ENCODE measurements at regions not wholly inside any gene's neighbourhood (a gene's known extent, or its start where the extent isn't known, plus 50 kb on each side); places are given as distances from the start of the nearest gene placed in this dataset.

DNA sequence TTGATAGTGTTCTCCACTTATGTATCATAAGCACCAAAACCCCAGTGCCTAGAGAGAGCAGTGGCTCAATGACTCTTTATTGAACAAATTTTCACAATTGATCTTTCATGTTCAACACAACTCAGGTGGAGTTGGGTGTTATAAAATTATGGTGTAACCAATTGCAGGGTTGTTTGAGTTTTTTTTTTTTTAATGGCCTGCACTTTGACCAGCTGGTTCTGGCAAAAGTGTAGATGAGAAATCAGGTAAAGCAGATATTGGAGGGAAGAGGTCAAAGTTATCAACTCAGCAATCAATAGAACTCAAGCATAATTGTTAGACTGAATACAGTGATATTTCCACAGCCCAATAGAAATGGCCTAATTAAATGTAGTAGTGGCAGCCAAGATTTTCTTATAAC lies 1386.3 kb downstream of the SUCLG1 start:
- Histone ChIP-seq H3K4me2 (ENCODE audit: low read length) (no peak overlapping the region), H3K36me3 (ENCODE audit: control insufficient read depth, insufficient read depth, low read length) (no peaks in the 10 kb centered on the region), H4K5ac (ENCODE audit: low read length) (no peak overlapping the region), H2BK120ac (ENCODE audit: low read depth, low read length) (no peak overlapping the region), H3K27ac (ENCODE audit: low read depth, low read length) (no peak overlapping the region), H3K56ac (ENCODE audit: low read length) (no peak overlapping the region), H2BK15ac (replicated peaks; ENCODE audit: low read depth) (no peak overlapping the region), H3K4me1 (ENCODE audit: control insufficient read depth, low read depth, low read length) (no peaks in the 10 kb centered on the region), H3K9ac (ENCODE audit: low read length) (no peak overlapping the region), H3K23ac (ENCODE audit: low read length) (no peak overlapping the region), H3K4ac (ENCODE audit: low read depth, low read length) (no peak overlapping the region), H2BK5ac (ENCODE audit: low read length) (no peak overlapping the region), H3K18ac (ENCODE audit: low read length) (no peak overlapping the region), H4K8ac (ENCODE audit: low read depth, low read length) (no peak overlapping the region), H3K79me2 (ENCODE audit: control insufficient read depth, insufficient read depth, low read length) (no peaks in the 10 kb centered on the region), H3K4me3 (ENCODE audit: low read length) (no peak overlapping the region), H2AK5ac (ENCODE audit: low read length) (no peak overlapping the region), H3K27me3 (ENCODE audit: insufficient read depth, low read length, poor library complexity) (no peaks in the 10 kb centered on the region), H3K79me1 (ENCODE audit: low read length) (no peaks in the 10 kb centered on the region)
- DNase-seq = no peak

DNA sequence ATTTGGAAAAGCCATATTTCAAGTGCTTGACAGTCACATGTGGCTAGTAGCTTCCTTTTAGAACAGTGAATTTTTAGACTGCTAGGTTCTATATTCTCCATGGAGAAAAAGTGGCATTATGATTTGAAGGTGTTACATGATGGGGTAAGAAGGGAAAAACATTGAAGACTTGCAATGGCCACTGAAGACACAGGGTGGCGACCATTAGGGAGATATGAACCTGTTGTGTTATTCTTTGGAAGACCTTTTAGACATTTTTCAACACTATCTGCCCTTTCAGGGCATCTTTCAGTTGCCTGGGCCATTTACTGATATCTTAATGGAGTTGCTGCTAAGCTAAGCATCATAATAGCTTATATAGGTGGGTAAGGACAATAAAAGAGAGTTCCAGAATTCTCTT lies 1387.2 kb downstream of the SUCLG1 start:
- H2BK5ac ChIP-seq (ENCODE audit: low read length) = no peak overlapping the region
- peak; percentile 33 for DNase-seq
- H3K18ac ChIP-seq (ENCODE audit: low read length) = no peak overlapping the region
- H3K4me2 ChIP-seq (ENCODE audit: low read length) = no peak overlapping the region
- no peak overlapping the region for H2BK15ac ChIP-seq (replicated peaks; ENCODE audit: low read depth)
- no CpG with 5 or more reads among the region's 1 CpG for WGBS (ENCODE audit: extremely low coverage, insufficient coverage, low lambda C conversion rate)
- H3K27ac ChIP-seq (ENCODE audit: low read depth, low read length) = no peak overlapping the region
- no peak overlapping the region for H3K4ac ChIP-seq (ENCODE audit: low read depth, low read length)
- no peaks in the 10 kb centered on the region for H3K79me1 ChIP-seq (ENCODE audit: low read length)
- H3K4me3 ChIP-seq (ENCODE audit: low read length) = no peak overlapping the region
- no peak overlapping the region for H2AK5ac ChIP-seq (ENCODE audit: low read length)
- H3K79me2 ChIP-seq (ENCODE audit: control insufficient read depth, insufficient read depth, low read length) = no peaks in the 10 kb centered on the region
- H2BK120ac ChIP-seq (ENCODE audit: low read depth, low read length) = no peak overlapping the region
- no peak overlapping the region for H4K5ac ChIP-seq (ENCODE audit: low read length)
- no peaks in the 10 kb centered on the region for H3K36me3 ChIP-seq (ENCODE audit: control insufficient read depth, insufficient read depth, low read length)
- H3K27me3 ChIP-seq (ENCODE audit: insufficient read depth, low read length, poor library complexity) = no peaks in the 10 kb centered on the region
- no peak overlapping the region for H3K9ac ChIP-seq (ENCODE audit: low read length)
- no peaks in the 10 kb centered on the region for H3K4me1 ChIP-seq (ENCODE audit: control insufficient read depth, low read depth, low read length)
- H3K56ac ChIP-seq (ENCODE audit: low read length) = no peak overlapping the region
- no peak overlapping the region for H3K23ac ChIP-seq (ENCODE audit: low read length)
- no peak overlapping the region for H4K8ac ChIP-seq (ENCODE audit: low read depth, low read length)

DNA sequence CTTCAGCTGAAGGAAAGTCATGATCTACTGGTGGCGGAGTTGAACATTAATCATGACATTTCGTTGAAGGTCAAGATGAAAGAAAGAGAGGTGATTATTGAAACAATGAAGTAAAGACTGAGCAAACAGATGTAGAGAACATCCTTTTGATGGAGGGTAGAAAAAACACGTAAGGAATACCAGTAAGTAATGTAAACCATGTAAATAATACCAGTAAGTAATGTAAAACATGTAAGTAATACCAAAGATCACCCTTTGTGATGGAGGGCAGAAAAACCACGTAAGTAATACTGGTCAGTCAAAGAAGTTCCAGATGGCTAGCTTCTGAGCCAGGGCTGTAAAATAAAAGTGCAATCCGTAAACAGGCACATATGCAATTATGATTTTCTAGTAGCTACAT lies 1387.7 kb downstream of the SUCLG1 start:
- Histone ChIP-seq H4K5ac (ENCODE audit: low read length) (no peak overlapping the region), H2BK5ac (ENCODE audit: low read length) (no peak overlapping the region), H3K23ac (ENCODE audit: low read length) (no peak overlapping the region), H3K36me3 (ENCODE audit: control insufficient read depth, insufficient read depth, low read length) (no peaks in the 10 kb centered on the region), H3K9ac (ENCODE audit: low read length) (no peak overlapping the region), H3K79me1 (ENCODE audit: low read length) (no peaks in the 10 kb centered on the region), H3K4me1 (ENCODE audit: control insufficient read depth, low read depth, low read length) (no peaks in the 10 kb centered on the region), H3K18ac (ENCODE audit: low read length) (no peak overlapping the region), H3K56ac (ENCODE audit: low read length) (no peak overlapping the region), H2AK5ac (ENCODE audit: low read length) (no peak overlapping the region), H3K4ac (ENCODE audit: low read depth, low read length) (no peak overlapping the region), H2BK15ac (replicated peaks; ENCODE audit: low read depth) (no peak overlapping the region), H2BK120ac (ENCODE audit: low read depth, low read length) (no peak overlapping the region), H3K4me3 (ENCODE audit: low read length) (no peak overlapping the region), H3K27ac (ENCODE audit: low read depth, low read length) (no peak overlapping the region), H3K4me2 (ENCODE audit: low read length) (no peak overlapping the region), H3K79me2 (ENCODE audit: control insufficient read depth, insufficient read depth, low read length) (no peaks in the 10 kb centered on the region), H3K27me3 (ENCODE audit: insufficient read depth, low read length, poor library complexity) (no peaks in the 10 kb centered on the region), H4K8ac (ENCODE audit: low read depth, low read length) (no peak overlapping the region)
- DNase-seq = no peak
- WGBS (ENCODE audit: extremely low coverage, insufficient coverage, low lambda C conversion rate) = no CpG with 5 or more reads among the region's 5 CpGs

DNA sequence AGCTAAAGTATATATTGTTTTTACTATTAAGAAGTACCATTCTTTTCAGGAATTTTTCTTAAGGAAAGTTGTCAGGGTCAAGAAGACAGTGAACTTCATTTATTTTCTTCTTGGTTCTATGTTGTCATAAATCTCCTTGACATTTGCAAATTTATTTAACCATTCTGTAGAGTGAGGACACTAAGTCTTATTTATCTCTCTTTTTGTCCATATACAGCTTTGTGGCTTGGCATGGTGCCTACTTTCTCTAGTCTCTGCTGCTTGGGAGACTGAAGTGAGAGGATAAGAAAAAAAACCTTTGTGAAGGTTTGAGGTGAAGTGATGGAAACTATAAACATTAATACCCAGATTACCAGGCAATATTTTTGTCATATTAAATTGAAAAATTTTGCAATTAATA lies 1389.4 kb downstream of the SUCLG1 start:
- no peaks in the 10 kb centered on the region for H3K79me2 ChIP-seq (ENCODE audit: control insufficient read depth, insufficient read depth, low read length)
- H3K36me3 ChIP-seq (ENCODE audit: control insufficient read depth, insufficient read depth, low read length) = no peaks in the 10 kb centered on the region
- no peak overlapping the region for H3K4ac ChIP-seq (ENCODE audit: low read depth, low read length)
- no peak overlapping the region for H3K23ac ChIP-seq (ENCODE audit: low read length)
- no peaks in the 10 kb centered on the region for H3K27me3 ChIP-seq (ENCODE audit: insufficient read depth, low read length, poor library complexity)
- H3K27ac ChIP-seq (ENCODE audit: low read depth, low read length) = no peak overlapping the region
- H4K8ac ChIP-seq (ENCODE audit: low read depth, low read length) = no peak overlapping the region
- H3K56ac ChIP-seq (ENCODE audit: low read length) = no peak overlapping the region
- no peak overlapping the region for H4K5ac ChIP-seq (ENCODE audit: low read length)
- no peak overlapping the region for H2BK120ac ChIP-seq (ENCODE audit: low read depth, low read length)
- H2BK5ac ChIP-seq (ENCODE audit: low read length) = no peak overlapping the region
- no peak overlapping the region for H3K9ac ChIP-seq (ENCODE audit: low read length)
- H3K4me2 ChIP-seq (ENCODE audit: low read length) = no peak overlapping the region
- no peak overlapping the region for H3K18ac ChIP-seq (ENCODE audit: low read length)
- no peak overlapping the region for H3K4me3 ChIP-seq (ENCODE audit: low read length)
- no peaks in the 10 kb centered on the region for H3K4me1 ChIP-seq (ENCODE audit: control insufficient read depth, low read depth, low read length)
- H2BK15ac ChIP-seq (replicated peaks; ENCODE audit: low read depth) = no peak overlapping the region
- DNase-seq = no peak
- no peak overlapping the region for H2AK5ac ChIP-seq (ENCODE audit: low read length)
- H3K79me1 ChIP-seq (ENCODE audit: low read length) = no peaks in the 10 kb centered on the region

DNA sequence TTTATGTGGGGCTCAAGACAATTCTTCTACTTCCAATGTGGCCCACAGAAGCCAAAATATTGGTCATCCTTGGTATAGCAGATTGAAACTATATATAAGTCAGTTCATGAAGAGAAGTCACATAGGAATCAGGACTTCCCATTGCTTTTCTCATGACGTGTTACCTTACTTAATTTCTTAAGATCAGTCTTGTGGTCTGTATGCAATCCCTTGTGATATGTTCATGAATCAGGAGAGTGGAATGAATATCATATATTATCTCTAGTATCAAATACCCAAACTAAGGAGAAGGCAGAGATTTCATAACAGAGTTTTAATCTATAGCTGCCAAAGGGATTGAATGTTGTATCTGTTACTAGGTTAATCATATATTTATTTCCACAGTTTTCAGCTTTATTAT lies 1390.4 kb downstream of the SUCLG1 start:
- Histone ChIP-seq H3K27me3 (ENCODE audit: insufficient read depth, low read length, poor library complexity) (no peaks in the 10 kb centered on the region), H3K18ac (ENCODE audit: low read length) (no peak overlapping the region), H3K79me1 (ENCODE audit: low read length) (no peaks in the 10 kb centered on the region), H3K23ac (ENCODE audit: low read length) (no peak overlapping the region), H3K4me2 (ENCODE audit: low read length) (no peak overlapping the region), H2BK5ac (ENCODE audit: low read length) (no peak overlapping the region), H3K56ac (ENCODE audit: low read length) (no peak overlapping the region), H4K5ac (ENCODE audit: low read length) (no peak overlapping the region), H3K4me3 (ENCODE audit: low read length) (no peak overlapping the region), H2BK120ac (ENCODE audit: low read depth, low read length) (no peak overlapping the region), H2AK5ac (ENCODE audit: low read length) (no peak overlapping the region), H3K27ac (ENCODE audit: low read depth, low read length) (no peak overlapping the region), H3K36me3 (ENCODE audit: control insufficient read depth, insufficient read depth, low read length) (no peaks in the 10 kb centered on the region), H3K4me1 (ENCODE audit: control insufficient read depth, low read depth, low read length) (no peaks in the 10 kb centered on the region), H3K9ac (ENCODE audit: low read length) (no peak overlapping the region), H2BK15ac (replicated peaks; ENCODE audit: low read depth) (no peak overlapping the region), H4K8ac (ENCODE audit: low read depth, low read length) (no peak overlapping the region), H3K79me2 (ENCODE audit: control insufficient read depth, insufficient read depth, low read length) (no peaks in the 10 kb centered on the region), H3K4ac (ENCODE audit: low read depth, low read length) (no peak overlapping the region)
- WGBS (ENCODE audit: extremely low coverage, insufficient coverage, low lambda C conversion rate) = no CpG with 5 or more reads among the region's 1 CpG
- no peak for DNase-seq

DNA sequence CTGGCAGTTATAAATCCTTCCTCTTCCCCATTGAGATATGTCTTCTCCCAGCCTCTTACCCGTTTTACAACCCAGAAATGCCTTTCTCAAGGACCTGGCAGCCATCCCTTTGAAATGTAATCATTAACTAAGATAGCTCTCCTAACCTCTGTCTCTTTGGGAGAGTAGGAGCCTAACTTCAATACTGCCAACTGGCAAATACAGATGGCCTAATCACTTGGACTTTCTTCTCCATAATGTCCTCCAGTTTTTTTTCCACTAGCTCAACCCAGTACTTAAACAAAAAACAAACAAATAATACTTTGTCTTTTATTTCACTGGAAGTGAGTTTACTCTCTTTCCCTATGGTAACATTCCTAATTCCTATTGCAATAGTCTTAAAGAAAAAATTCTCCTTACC lies 1391.1 kb downstream of the SUCLG1 start:
- no CpG with 5 or more reads among the region's 1 CpG for WGBS (ENCODE audit: extremely low coverage, insufficient coverage, low lambda C conversion rate)
- no peak overlapping the region for H3K23ac ChIP-seq (ENCODE audit: low read length)
- no peaks in the 10 kb centered on the region for H3K27me3 ChIP-seq (ENCODE audit: insufficient read depth, low read length, poor library complexity)
- no peak overlapping the region for H3K4me3 ChIP-seq (ENCODE audit: low read length)
- H2BK120ac ChIP-seq (ENCODE audit: low read depth, low read length) = no peak overlapping the region
- no peak overlapping the region for H3K27ac ChIP-seq (ENCODE audit: low read depth, low read length)
- H4K5ac ChIP-seq (ENCODE audit: low read length) = no peak overlapping the region
- H2BK5ac ChIP-seq (ENCODE audit: low read length) = no peak overlapping the region
- H3K4me2 ChIP-seq (ENCODE audit: low read length) = no peak overlapping the region
- H2AK5ac ChIP-seq (ENCODE audit: low read length) = no peak overlapping the region
- no peaks in the 10 kb centered on the region for H3K36me3 ChIP-seq (ENCODE audit: control insufficient read depth, insufficient read depth, low read length)
- H3K56ac ChIP-seq (ENCODE audit: low read length) = no peak overlapping the region
- H2BK15ac ChIP-seq (replicated peaks; ENCODE audit: low read depth) = no peak overlapping the region
- no peak overlapping the region for H4K8ac ChIP-seq (ENCODE audit: low read depth, low read length)
- H3K79me2 ChIP-seq (ENCODE audit: control insufficient read depth, insufficient read depth, low read length) = no peaks in the 10 kb centered on the region
- no peaks in the 10 kb centered on the region for H3K4me1 ChIP-seq (ENCODE audit: control insufficient read depth, low read depth, low read length)
- no peaks in the 10 kb centered on the region for H3K79me1 ChIP-seq (ENCODE audit: low read length)
- H3K18ac ChIP-seq (ENCODE audit: low read length) = no peak overlapping the region
- DNase-seq = peak; percentile 2
- H3K9ac ChIP-seq (ENCODE audit: low read length) = no peak overlapping the region
- H3K4ac ChIP-seq (ENCODE audit: low read depth, low read length) = no peak overlapping the region

Data from mesendoderm (in vitro differentiated cells).